NCI-H2227 (cell line): ENCODE measurements at regions not wholly inside any gene's neighbourhood (a gene's known extent, or its start where the extent isn't known, plus 50 kb on each side); places are given as distances from the start of the nearest gene placed in this dataset.
"Not testable (repeated sequence)": the region's sequence is repeated elsewhere in the genome, so short reads cannot be mapped to it uniquely, and the experiment has no call there.

Source experiments
- DNase-seq: peaks from one replicate; lab custom pipeline; 2025; ENCODE audit not compliant: unreplicated experiment; lab: John Stamatoyannopoulos, UW

GRCh38 chr1:182235604-182235951 is 156.0 kb downstream of the GLUL start:
- DNase-seq = no peak

- peak; percentile 69 for DNase-seq
Observed at GRCh38 chr1:182229921-182230491, 161.6 kb downstream of the GLUL start.

DNA sequence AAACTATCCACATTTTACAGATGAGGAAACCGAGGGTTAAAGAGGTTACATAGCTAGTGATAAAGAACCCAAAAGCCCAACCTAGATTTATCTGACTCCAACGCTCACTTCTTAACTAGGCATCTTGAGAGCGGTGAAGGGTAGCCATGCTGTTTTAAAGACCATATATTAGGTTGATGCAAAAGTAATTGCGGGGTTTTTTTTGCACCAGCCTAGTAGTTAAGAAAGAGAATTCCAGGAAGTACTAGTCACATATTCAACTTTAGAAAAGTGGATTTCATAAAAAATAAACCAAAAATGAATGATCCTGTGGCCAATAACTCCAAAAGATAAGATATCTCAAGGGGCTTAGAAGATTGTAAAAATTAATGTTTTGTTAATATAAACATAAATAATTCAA is 162.1 kb downstream of the GLUL start:
- DNase-seq = no peak

DNA sequence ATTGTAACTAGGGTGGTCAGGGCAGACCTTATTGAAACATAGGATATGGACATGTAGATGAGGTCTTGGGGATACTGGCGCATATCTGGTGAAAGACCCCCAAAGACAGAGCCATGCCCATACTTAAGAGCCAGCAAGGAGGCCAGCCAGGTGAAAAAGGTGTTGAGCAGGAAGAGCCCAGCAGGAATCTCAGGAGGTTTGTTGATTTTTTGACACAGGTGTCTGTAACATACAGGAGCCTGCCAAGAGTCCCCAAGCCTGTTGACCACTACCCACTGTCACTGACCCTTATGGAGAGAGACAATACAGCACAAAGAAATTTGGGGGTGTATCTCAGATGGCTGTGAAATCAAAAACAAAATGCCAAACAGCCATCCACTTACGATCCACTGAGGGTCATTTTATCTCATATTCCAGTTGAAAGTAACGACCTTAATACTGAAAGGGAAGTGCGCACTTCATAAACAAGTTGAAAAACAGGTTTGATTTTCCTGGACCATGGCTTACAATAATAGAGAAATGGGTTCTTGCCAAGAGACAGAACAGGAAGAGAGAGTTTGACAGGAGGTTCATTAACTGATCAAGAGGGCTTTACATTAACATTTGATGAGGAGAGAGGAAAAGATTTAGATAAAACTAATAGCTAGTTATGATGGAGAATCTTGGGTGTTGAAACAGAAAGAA is 163.6 kb downstream of the GLUL start:
- no peak for DNase-seq

DNA sequence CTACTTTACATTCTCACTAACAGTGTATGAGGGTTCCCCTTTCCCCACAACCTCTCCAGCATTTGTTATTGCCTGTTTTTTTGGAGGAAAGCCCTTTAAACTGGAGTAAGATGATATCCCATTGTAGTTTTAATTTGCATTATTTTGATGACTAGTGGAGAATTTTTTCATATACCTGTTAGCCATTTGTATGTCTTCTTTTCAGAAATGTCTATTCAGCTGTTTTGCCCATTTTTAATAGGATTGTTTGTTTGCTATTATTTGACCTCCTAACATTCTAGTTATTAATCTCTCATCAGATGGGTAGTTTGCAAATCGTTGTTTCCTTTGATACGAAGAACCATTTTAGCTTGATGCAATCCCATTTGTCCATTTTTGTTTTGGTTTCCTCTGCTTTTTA is 165.0 kb downstream of the GLUL start:
- no peak for DNase-seq

DNA sequence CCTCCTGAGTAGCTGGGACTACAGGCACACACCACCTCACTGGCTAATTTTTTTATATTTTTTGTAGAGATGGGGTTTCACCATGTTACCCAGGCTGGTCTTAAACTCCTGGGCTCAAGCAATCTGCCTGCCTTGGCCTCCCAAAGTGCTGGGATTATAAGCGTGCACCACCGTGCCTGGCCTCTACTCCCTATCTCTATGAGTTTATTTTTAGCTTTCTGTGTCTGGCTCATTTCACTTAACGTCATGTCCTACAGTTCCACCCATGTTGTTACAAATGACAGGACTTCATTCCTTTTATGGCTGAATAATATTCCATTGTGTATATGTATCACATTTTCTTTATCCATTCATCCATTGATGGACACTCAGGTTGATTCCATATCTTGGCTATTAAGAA is 164.2 kb upstream of the ZNF648 start:
- DNase-seq = not testable (repeated sequence)

- not testable (repeated sequence) for DNase-seq
Observed at GRCh38 chr1:182221990-182222389, 160.5 kb upstream of the ZNF648 start.

DNA sequence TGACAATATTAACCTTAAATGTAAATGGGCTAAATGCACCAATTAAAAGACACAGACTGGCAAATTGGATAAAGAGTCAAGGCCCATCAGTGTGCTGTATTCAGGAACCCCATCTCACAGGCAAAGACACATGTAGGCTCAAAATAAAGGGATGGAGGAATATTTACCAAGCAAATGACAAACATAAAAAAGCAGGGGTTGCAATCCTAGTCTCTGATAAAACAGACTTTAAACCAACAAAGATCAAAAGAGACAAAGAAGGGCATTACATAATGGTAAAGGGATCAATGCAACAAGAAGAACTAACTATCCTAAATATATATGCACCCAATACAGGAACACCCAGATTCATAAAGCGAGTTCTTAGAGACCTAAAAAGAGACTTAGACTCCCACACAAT is 159.9 kb upstream of the ZNF648 start:
- DNase-seq = not testable (repeated sequence)

DNA sequence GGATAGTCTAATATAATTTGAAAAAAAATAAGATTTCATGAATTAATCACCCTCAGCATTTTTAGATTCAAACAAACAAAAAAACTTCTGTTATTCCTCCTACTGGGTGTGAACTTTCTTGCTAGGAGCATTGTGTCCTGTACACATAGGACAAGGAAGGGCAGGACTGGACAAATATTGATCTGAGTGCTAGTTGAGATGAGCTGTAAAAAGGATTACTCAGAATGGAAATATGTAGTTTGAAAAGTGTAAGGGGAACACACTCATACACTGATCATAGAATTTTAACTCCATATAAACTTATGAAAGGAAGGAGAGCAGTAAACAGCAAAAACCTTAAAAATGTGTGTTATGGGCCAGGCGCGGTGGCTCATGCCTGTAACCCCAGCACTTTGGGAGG is 156.5 kb upstream of the ZNF648 start:
- no peak for DNase-seq

- no peak for DNase-seq
Observed at GRCh38 chr1:182217071-182217470, 155.6 kb upstream of the ZNF648 start.

DNA sequence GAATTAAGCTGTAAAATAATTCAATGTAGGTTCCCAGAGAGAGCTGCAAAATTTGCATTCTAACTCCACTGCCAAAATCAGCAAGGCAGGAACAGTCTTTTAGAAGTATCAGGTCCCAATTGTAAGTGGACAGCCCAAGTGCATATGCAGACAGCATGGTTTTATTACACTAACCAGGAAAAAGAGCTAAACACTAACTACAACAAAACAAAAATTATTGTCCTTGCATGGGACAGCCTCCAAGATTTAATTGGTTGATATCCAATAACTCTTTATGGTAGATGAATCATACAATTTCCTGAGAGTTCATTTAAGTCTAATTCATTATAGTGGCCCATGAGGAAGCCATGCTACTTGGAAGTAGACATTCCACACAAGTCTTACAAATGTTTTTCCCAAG is 154.3 kb upstream of the ZNF648 start:
- no peak for DNase-seq

DNA sequence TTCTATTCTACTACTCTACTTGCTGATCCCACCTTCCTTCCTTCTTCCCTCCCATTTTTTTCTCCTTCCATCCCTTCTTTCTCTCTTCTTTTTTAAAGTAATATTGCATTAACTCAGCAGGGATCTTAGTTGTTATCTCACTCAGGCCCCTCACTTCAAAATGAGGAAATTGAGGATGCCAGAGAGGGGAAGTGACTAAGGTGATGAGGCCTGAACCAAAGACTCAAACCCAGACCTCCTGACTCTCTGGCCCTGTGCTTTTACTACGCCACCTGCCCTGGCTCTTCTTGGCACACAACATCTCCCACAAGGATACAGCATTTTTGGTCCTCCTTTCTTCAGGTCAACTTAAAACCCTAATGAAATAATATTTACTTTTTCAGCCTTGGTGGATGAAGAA is 151.7 kb upstream of the ZNF648 start:
- DNase-seq = no peak

GRCh38 chr1:182211386-182211785 is 149.9 kb upstream of the ZNF648 start:
- no peak for DNase-seq

DNA sequence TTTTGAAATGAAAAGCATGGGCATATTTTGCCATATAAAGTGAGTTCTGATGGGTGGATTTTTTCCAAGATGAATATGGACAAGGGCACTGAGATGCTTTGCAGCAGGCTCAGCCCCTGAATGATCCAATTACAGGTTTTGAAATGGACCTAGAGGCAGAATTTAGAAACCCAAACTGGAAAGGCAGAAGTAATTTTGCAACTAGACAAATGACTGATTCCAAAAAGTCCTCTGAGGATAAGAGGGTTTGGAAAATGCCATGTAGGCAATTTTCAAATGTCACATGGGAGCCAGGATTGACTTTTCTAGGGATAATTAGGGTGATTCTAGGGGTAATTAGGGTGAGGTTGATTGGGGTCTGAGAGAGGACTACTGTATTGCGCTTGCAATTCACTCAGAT is 148.9 kb upstream of the ZNF648 start:
- DNase-seq = no peak

- no peak for DNase-seq
Observed at GRCh38 chr1:182207300-182207699, 145.8 kb upstream of the ZNF648 start.

- DNase-seq = no peak
Observed at GRCh38 chr1:182206626-182207239, 145.2 kb upstream of the ZNF648 start.

- DNase-seq = no peak
Observed at GRCh38 chr1:182205351-182206022, 144.0 kb upstream of the ZNF648 start.

- DNase-seq = no peak
Observed at GRCh38 chr1:182203191-182203875, 141.8 kb upstream of the ZNF648 start.

GRCh38 chr1:182201490-182201889 is 140.0 kb upstream of the ZNF648 start:
- not testable (repeated sequence) for DNase-seq

GRCh38 chr1:182200025-182200812 is 138.7 kb upstream of the ZNF648 start:
- DNase-seq = no peak
